ENCODE measurements at regions not wholly inside any gene's neighbourhood (a gene's known extent, or its start where the extent isn't known, plus 50 kb on each side); places are given as distances from the start of the nearest gene placed in this dataset.
"Not testable (repeated sequence)": the region's sequence is repeated elsewhere in the genome, so short reads cannot be mapped to it uniquely, and the experiment has no call there.

- no peak for DNase-seq (ENCODE audit: low spot score)
Observed at GRCh38 chr17:31748881-31749280, 110.2 kb downstream of the COPRS start.

DNA sequence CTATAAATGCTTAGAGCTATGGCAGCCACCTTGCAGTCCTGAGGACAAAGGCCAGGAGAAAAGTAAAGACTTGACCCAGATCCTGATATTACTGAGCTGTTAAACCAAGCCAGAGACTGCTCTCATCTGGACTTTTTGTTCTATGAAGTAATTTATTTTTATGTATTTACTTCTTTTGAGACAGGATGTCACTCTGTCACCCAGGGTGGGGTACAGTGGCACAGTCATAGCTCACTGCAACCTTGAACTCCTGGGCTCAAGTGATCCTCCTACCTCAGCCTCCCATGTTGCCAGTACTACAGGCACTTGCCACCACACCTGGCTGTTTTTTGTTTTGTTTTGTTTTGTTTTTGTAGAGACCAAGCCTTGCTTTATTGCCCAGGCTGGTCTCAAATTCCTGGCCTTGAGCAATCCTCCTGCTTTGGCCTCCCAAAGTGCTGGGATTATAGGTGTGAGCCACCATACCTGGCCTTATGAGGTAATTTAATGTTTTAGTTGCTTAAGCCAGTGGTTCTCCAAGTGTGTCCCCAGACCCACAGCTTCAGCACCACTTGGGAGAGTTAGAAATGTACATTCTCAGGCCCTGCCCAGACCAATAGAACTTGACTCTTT, 112.1 kb downstream of the COPRS start:
- no peak for DNase-seq (ENCODE audit: low spot score)

DNA sequence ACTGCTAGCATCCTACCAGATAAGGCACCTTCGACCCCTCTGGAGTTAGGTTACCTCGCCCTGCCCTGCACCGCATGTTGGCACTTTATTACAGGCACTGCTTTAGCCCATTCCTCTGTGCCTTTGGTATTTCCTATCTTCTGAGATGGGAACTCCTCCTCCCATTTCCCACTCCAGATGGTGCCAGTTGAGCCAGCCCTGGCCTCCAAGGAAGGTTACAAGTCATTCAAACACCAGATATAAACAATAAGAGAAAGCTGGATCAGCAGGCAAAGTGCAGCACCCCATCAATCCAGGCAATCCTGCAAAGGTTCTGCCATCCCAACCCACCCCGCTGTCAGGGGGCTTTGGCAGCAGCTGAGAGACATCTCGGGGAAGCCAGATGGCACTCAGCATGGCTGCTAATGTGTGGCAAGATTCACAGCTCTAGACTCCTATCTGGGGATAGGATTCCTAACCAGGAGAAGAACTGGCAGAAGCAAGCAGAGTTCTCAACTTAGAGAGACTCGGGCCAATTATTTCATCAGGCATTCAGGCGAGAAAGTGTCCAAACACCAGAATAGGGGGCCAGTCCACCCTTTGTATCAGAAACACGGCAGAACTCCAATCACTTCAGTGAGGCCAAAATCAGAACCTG, 113.0 kb downstream of the COPRS start:
- no peak for DNase-seq (ENCODE audit: low spot score)

DNA sequence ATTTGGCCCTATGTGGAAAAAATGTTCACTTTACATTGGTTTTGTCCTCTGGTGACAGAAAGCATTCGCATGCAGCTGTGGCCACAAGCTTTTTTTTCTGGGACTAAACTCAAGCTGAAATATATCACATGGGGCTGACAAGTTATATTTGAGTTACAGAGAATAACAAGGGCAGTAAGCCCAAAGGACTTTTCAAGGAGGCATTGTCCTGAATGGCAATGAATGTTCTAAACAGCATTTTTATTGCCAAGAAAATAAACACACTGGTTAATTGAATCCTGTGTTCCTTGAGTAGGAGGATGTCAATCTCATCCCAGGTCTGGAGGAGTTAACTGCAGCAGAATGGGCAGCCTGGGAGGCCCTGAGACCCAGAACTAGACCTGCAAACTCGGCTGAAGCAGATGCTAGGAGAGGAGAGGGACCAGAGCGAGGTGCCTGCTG, 114.5 kb downstream of the COPRS start:
- DNase-seq (ENCODE audit: low spot score), result no peak

GRCh38 chr17:31743797-31744196, 115.2 kb downstream of the COPRS start:
- no peak for DNase-seq (ENCODE audit: low spot score)

DNA sequence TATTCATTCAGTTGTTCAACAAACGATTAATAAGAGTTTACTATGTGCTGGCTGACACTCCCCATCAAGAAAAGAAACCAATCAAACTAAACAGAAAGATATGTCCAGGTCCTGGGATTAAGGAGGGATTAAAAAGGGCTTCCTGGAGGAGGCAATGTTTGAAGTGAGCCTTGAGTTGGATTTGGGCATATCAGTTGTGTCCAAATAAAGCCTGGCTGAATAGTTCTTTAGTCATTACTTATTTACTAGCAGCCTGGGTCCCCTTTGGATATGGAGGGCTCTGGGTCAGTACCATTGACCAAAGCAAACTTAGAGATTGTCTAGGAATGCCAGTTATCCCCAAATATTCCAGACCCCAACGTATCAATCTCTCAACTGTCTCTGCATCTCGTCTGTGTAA, 117.7 kb downstream of the COPRS start:
- no peak for DNase-seq (ENCODE audit: low spot score)

DNA sequence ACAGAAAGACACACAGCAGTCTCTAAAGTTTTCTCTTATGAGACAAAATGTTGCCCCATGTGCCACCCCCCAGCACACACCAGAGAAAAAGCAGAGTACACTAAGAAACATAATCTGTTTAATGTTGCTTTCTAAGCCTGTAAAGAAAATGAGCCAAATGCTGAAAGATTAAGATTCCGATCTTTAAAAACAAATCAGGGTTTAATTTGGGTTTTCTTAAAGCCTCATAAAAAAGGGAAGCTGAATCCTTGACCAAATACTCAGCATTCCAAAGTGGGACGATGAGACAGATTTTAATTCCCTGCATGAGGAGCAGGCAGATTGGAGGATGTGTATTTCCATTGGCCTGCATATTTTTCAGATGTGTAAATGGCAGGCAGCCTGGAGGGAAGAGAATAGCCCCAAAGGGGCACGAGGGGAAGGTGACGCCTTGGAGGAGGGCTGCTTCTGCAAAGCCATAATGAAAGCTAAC, 118.4 kb downstream of the COPRS start:
- DNase-seq (ENCODE audit: low spot score), result no peak

- no peak for DNase-seq (ENCODE audit: low spot score)
Observed at GRCh38 chr17:31738996-31739699, 119.9 kb downstream of the COPRS start.

DNA sequence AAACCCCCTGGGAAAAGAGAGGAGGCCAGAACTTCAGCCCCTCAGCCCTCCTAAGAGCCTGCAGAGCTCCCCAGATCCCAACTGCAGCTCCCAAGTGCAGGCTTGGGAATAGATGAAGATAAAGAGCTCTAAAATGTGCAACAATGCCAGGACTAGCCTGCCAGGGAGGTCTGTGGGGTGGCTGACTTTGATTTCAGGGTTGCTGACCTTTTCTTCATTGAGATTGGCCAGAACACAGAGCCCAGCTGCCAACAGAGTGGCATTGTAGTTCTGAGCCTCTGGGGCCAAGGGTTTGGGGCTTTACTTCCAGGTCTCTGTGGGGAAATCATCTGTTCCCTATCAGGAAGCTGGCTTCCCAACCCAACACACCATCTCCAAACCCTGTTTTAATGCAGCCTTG, 120.6 kb downstream of the COPRS start:
- DNase-seq (ENCODE audit: low spot score), result no peak

DNA sequence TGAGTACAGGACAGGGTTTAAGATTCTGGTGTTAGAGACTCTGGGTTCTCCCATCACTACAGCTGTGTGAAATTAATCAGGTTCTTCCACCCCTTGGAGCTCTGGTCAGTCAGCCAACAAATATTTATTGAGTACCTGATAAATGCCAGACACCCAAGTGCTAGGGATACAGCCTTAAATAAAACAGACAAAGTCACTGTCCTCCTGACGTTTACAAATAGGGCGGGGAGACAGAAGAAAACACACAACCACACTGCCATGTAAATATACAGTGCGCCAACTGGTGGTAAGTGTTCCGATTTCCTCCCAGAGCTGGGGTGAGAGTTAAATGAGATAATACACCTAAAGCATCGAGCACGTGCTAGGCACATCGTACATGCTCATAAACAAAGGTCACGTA, 121.0 kb downstream of the COPRS start:
- no peak for DNase-seq (ENCODE audit: low spot score)

- no peak for DNase-seq (ENCODE audit: low spot score)
Observed at GRCh38 chr17:31736855-31737625, 122.0 kb downstream of the COPRS start.

GRCh38 chr17:31733326-31733725, 125.7 kb downstream of the COPRS start:
- DNase-seq (ENCODE audit: low spot score), result no peak

DNA sequence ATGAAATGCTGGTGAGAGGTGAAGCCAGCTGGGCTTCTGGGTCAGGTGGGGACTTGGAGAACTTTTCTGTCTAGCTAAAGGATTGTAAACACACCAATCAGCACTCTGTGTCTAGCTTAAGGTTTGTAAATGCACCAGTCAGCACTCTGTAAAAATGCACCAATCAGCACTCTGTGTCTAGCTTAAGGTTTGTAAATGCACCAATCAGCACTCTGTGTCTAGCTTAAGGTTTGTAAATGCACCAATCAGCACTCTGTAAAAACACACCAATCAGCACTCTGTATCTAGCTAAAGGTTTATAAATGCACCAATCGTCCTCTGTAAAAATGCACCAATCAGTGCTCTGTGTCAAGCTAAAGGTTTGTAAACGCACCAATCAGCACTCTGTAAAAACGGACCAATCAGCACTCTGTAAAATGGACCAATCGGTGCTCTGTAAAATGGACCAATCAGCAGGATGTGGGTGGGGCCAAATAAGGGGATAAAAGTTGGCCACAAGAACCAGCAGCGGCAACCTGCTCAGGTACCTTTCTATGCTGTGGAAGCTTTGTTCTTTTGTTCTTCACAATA, 127.4 kb downstream of the COPRS start:
- not testable (repeated sequence) for DNase-seq (ENCODE audit: low spot score)

GRCh38 chr17:31731118-31731517, 127.9 kb downstream of the COPRS start:
- no peak for DNase-seq (ENCODE audit: low spot score)

DNA sequence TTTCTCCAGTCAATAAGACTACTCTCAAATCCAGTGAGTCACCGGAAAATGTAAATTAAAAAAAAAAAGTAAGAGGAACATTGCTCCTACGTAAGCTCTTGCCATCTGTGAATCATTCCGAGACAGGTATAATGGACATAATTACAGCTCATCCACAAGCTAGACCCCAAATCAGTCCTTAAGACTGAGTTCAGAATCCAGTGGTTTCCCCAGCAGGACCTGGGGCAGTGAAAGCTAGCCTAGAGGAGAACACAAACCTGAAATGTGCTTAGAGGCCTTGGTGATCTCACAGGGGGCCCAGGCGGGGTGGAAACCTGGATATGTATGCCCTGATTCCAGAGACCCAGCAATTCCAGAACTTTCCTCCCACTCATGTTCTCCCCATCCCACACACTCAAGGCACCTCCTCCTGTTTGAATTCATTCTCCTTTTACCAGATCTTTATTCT, 132.0 kb downstream of the COPRS start:
- no peak for DNase-seq (ENCODE audit: low spot score)

- no peak for DNase-seq (ENCODE audit: low spot score)
Observed at GRCh38 chr17:31724619-31725018, 134.4 kb downstream of the COPRS start.

GRCh38 chr17:31724026-31724425, 135.0 kb downstream of the COPRS start:
- no peak for DNase-seq (ENCODE audit: low spot score)

DNA sequence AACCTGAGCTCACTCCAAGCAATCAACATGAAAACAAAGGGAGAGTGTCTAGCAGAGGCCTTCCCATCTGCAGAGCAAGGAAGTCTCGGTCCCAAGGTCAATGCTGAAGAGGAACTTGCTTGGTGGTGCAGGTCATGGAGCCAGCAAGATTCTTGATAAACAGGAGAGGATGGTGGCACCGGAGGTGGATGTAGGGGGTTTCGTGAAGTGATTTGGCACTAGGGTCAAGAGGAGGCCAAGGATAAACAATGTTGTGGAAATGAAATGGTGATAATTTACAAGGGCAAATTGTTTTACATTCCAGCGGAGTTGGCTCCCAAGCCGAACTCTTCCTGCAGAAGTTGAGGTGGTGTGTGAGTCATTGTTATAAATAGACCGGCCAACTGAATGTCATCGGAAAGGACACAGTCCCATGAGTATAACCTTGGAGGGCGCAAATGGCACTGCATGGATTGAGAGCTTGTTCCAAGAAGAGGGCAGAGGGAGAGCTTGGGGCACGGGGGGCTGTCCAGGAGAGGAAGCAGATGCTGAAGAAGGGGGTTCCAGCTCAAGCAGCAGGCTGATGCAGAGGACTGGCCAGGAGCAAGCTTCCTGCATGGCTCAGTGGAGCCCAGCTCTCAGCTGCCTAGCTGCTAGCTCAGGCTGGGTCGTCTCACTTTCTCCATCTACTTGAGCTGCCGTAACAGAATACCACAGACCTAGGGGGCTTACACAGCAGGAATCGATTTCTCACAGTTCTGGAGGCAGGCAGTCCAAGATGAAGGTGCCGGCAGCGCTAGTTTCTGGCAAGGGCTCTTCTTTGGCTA, 136.6 kb downstream of the COPRS start:
- DNase-seq (ENCODE audit: low spot score), result no peak

GRCh38 chr17:31721291-31722025, 137.6 kb downstream of the COPRS start:
- DNase-seq (ENCODE audit: low spot score), result no peak

DNA sequence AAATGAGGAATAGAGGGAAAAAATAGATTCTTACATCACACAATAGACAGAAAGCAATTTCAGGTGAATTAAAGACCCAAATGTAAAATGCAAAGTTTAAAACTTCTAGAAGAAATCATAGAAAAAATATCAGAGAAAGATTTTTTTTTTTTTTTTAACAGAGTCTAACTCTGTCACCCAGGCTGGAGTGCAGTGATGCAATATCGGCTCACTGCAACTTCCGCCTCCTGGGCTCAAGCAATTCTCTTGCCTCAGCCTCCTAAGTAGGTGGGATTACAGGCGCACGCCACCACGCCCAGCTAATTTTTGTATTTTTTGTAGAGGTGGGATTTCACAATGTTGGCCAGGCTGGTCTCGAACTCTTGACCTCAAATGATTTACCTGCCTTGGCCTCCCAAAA, 141.8 kb downstream of the COPRS start:
- DNase-seq (ENCODE audit: low spot score), result not testable (repeated sequence)

DNA sequence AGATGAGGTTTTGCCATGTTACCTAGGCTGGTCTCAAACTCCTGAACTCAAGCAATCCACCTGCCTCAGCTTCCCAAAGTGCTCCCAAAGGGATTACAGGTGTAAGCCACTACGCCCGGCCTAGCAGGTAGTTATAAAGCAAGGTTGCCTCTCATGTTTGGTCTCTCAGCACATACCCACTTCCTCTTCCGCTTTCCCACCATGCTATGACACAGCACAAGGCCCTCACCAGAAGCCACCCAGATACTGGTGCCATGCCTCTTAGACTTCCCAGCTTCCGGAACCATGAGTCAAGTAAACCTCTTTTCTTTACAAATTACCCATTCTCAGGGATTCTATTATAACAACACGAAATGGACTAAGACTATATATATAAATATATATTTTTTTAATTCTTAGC, 143.6 kb downstream of the COPRS start:
- DNase-seq (ENCODE audit: low spot score), result no peak

Data from LoVo (cell line).